SJCRH30 (cell line): ENCODE measurements at regions not wholly inside any gene's neighbourhood (a gene's known extent, or its start where the extent isn't known, plus 50 kb on each side); places are given as distances from the start of the nearest gene placed in this dataset.

Source experiments
- DNase-seq, 2 experiments: peaks; one replicate each; pipeline ENCODE4 v3.0.0-alpha.2; 2015 to 2020
- H3K27ac ChIP-seq: fragments of 250-450 bp; sonication (Bioruptor Pico); 2 replicates; pipeline ENCODE4 v1.5.1; 2020; ENCODE audit warnings: mild to moderate bottlenecking, moderate library complexity
- H3K27me3 ChIP-seq: fragments of 250-450 bp; sonication (Bioruptor Pico); 2 replicates; pipeline ENCODE4 v1.5.1; 2020; ENCODE audit warnings: mild to moderate bottlenecking, moderate library complexity
- H3K36me3 ChIP-seq: fragments of 250-450 bp; sonication (Bioruptor Pico); 2 replicates; pipeline ENCODE4 v1.5.1; 2020; ENCODE audit warnings: mild to moderate bottlenecking, moderate library complexity
- H3K4me1 ChIP-seq: fragments of 250-450 bp; sonication (Bioruptor Pico); 2 replicates; pipeline ENCODE4 v1.5.1; 2020; ENCODE audit warnings: mild to moderate bottlenecking, moderate library complexity
- H3K4me3 ChIP-seq: fragments of 250-450 bp; sonication (Bioruptor Pico); 2 replicates; pipeline ENCODE4 v1.5.1; 2020; ENCODE audit warnings: mild to moderate bottlenecking, moderate library complexity
- H3K9me3 ChIP-seq: fragments of 250-450 bp; sonication (Bioruptor Pico); replicated peaks from 2 replicates; pipeline ENCODE4 v1.5.1; 2020; ENCODE audit warnings: mild to moderate bottlenecking, moderate library complexity

DNA sequence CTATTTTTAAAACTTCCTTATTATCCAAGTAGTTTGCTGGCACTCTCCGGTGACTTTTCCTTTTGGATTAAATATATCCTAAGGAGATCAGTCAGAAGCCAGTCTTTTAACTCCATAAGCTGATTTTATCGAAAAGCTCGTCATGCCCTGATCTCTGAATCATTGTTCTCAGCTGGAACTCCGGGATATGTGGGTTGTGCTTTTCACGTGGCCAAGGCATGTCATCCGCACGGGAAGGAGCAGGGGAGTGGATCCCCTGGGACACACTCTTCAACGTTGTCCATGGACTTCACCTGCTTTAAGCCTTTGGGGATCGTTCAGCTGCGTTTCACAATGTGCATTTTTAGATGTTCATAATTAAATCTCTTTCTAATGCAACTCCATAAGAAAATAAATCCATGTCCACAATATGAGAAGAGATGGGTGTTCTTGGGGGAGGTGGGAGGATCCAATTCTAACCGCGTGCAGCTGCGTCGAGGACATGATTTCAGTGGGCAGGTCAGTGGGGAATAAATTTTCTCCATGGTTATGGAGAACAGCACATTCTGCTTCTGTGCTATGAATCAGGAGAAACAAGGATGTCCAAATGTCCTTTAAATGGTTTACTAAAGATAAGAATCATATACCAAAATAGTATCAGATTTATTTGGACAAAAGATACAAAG lies 229.5 kb upstream of the ADARB2 start:
- no peaks in the 10 kb centered on the region for H3K27me3 ChIP-seq
- DNase-seq: no peak
- no peak overlapping the region for H3K4me3 ChIP-seq
- H3K9me3 ChIP-seq: no peaks in the 10 kb centered on the region
- no peaks in the 10 kb centered on the region for H3K36me3 ChIP-seq
- H3K27ac ChIP-seq: no peak overlapping the region
- no peaks in the 10 kb centered on the region for H3K4me1 ChIP-seq

DNA sequence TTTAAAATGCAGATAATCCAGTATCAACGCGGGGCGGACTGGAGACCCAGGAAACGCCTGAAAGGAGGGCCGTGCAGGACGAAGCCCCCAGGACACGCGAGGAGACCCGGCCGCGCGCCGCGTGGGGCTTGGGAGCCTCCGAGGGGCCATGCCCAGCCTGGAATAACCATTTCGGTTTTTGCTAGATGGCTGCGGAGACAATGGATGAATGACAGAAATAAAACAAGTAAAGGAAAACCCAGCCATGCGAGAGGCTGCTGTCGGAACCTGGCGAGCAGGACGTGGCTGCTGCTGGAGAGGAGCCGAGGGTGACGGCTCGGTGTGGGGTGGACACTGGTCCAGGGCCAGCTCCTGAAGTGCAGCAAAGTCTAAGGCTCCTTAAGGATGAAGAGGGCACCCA lies 227.2 kb upstream of the ADARB2 start:
- Histone ChIP-seq H3K27me3 (no peaks in the 10 kb centered on the region), H3K27ac (no peak overlapping the region), H3K36me3 (no peaks in the 10 kb centered on the region), H3K4me1 (no peaks in the 10 kb centered on the region), H3K4me3 (no peak overlapping the region), H3K9me3 (no peaks in the 10 kb centered on the region)
- no peak for DNase-seq

- H3K9me3 ChIP-seq: no peaks in the 10 kb centered on the region
- H3K27me3 ChIP-seq: no peaks in the 10 kb centered on the region
- no peak for DNase-seq
- H3K4me3 ChIP-seq: no peak overlapping the region
- no peaks in the 10 kb centered on the region for H3K4me1 ChIP-seq
- H3K27ac ChIP-seq: no peak overlapping the region
- no peaks in the 10 kb centered on the region for H3K36me3 ChIP-seq
Measured at GRCh38 chr10:1963341-1963740, 226.0 kb upstream of the ADARB2 start.

DNA sequence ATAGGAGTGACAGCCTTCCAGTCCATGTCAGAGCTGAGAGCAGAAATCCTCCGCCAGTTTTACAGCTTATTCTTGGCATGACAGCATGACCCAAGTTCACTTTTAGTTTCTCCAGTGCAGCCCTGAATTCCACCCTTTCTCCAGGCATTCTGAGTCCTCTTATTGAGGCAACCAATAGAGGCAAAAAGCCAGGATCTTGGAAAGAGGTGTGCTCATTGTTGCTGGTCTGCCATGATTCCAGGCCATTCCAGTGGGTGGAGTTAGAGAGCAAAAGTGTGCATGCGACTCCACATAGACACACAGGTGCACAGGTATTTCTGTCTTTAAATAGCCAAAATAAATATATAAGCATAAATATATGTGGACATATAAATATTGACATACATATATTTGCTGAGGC lies 224.7 kb upstream of the ADARB2 start:
- Histone ChIP-seq H3K4me1 (no peaks in the 10 kb centered on the region), H3K27ac (no peak overlapping the region), H3K4me3 (no peak overlapping the region), H3K9me3 (no peaks in the 10 kb centered on the region), H3K36me3 (no peaks in the 10 kb centered on the region), H3K27me3 (no peaks in the 10 kb centered on the region)
- DNase-seq: no peak

- H3K9me3 ChIP-seq: no peaks in the 10 kb centered on the region
- H3K36me3 ChIP-seq: no peaks in the 10 kb centered on the region
- H3K4me3 ChIP-seq: no peak overlapping the region
- H3K4me1 ChIP-seq: no peaks in the 10 kb centered on the region
- no peak for DNase-seq
- no peaks in the 10 kb centered on the region for H3K27me3 ChIP-seq
- no peak overlapping the region for H3K27ac ChIP-seq
Measured at GRCh38 chr10:1960982-1961381, 223.7 kb upstream of the ADARB2 start.

- no peak overlapping the region for H3K27ac ChIP-seq
- H3K9me3 ChIP-seq: no peaks in the 10 kb centered on the region
- no peaks in the 10 kb centered on the region for H3K27me3 ChIP-seq
- H3K4me1 ChIP-seq: no peaks in the 10 kb centered on the region
- no peaks in the 10 kb centered on the region for H3K36me3 ChIP-seq
- H3K4me3 ChIP-seq: no peak overlapping the region
- DNase-seq: no peak
Measured at GRCh38 chr10:1957057-1957456, 219.7 kb upstream of the ADARB2 start.

DNA sequence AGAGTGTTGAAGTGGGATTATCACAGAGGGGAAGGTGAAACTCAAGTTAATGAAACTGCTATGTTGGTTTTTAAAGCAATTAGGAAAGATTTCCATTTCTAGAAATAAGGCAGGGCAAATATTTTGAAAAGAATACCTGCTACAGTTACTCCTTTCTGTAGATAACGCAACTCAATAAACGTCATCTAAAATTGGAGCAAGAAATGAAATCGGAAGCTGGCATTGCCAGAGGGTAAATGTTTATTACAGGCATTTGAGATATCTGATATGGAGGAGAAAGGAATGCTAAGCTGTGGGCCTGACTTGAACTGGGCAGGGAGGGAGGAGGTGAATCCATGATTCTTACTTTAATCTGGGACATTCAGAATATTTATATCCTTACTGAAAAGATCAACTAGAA lies 217.0 kb upstream of the ADARB2 start:
- Histone ChIP-seq H3K27me3 (no peaks in the 10 kb centered on the region), H3K27ac (no peak overlapping the region), H3K36me3 (no peaks in the 10 kb centered on the region), H3K4me3 (no peak overlapping the region), H3K9me3 (no peaks in the 10 kb centered on the region), H3K4me1 (no peaks in the 10 kb centered on the region)
- no peak for DNase-seq

DNA sequence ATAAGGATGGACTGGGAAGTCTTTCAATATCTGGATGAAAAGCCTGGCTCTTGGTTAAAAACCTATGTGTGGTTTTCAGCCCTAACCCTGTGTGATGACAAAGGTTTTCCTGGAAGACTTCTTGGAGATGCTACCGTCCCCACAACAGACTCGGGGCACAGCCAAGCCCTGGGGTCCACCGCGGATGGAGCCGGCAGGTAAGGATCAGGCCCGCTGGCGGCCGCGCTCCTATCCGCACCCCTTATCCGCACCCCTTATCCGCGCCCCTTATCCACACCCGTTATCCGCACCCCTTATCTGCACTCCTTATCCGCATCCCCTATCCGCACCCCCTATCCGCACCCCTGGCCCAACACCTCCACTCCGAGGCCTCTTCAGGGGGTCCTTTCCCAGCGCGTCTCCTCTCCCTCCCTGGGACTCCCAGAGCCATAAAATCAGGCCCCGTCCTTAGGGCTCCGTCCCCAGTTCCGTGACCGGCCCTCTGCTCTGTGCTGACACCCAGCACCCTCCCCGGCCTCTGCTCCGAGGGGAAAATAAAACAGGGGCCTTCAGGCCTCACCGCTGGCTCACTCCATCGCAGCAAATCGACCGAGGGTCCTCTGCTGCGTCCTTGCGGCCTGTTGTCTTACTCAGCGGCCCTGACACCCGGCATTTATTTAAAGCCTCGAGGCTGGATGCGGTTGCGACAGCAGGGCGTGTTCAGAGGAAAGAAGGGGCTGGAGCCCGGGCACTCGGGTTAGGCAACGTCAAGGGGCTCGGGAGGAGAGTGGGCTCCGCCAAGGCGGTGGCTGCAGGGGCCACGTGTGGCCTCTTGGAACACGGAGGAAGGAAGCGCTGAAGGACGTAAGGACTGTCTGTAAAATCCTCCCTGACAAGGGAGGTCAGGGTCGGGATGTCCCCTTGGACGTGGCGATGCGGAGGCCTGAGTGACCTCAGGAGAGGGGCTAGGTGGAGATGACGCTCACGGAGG lies 215.1 kb upstream of the ADARB2 start:
- no peaks in the 10 kb centered on the region for H3K9me3 ChIP-seq
- H3K4me1 ChIP-seq: no peaks in the 10 kb centered on the region
- no peak for DNase-seq
- H3K27ac ChIP-seq: no peak overlapping the region
- no peaks in the 10 kb centered on the region for H3K27me3 ChIP-seq
- H3K36me3 ChIP-seq: no peaks in the 10 kb centered on the region
- H3K4me3 ChIP-seq: no peak overlapping the region

DNA sequence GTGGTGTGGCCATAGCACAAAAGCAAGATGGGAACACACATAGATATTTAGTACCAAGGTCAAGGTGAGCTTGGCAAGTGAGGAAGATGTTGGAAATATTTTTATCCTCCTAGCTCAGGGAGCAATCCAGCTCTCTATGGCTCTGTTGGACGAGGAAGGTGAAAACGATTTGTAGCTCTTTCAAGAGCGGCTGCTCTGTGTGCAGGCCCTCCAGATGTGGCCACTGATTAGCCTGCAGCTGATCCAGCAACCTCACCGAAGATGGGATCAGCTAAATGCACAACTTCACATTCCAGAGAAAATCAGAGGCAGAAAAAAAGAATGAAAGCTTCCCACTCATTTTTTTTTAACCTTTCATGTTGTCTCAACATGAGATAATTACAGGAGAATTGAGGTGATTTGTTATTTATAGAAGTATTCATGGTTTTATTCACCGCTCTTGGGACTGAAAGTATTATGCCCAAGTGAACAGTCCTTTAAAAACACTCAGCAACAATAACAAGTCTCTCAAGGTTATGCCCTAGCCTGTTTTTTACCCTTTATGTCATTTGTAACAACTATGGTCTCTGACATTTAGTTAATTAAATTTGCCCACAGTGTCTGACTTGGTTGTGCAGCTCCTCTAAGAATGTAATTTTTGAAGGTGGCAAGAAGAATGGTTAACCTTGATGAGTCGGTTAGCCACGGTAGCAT lies 213.6 kb upstream of the ADARB2 start:
- Histone ChIP-seq H3K27ac (no peak overlapping the region), H3K27me3 (no peaks in the 10 kb centered on the region), H3K4me1 (no peaks in the 10 kb centered on the region), H3K4me3 (no peak overlapping the region), H3K36me3 (no peaks in the 10 kb centered on the region), H3K9me3 (no peaks in the 10 kb centered on the region)
- DNase-seq: no peak

GRCh38 chr10:1947464-1948003 lies 210.2 kb upstream of the ADARB2 start:
- H3K36me3 ChIP-seq: no peaks in the 10 kb centered on the region

DNA sequence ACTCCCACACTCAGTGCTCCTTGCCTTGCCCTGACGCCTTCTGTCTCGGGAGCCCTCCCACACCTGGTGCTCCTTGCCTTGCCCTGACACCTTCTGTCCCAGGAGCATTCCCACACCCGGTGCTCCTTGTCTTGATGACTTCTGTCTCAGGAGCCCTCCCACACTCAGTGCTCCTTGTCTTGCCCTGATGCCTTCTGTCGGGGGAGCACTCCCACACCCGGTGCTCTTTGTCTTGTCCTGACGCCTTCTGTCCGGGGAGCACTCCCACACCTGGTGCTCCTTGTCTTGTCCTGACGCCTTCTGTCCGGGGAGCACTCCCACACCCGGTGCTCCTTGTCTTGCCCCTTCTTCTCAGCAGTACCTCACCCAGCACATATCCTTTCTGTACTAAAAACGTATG lies 207.2 kb upstream of the ADARB2 start:
- Histone ChIP-seq H3K36me3 (no peaks in the 10 kb centered on the region), H3K27me3 (no peaks in the 10 kb centered on the region), H3K4me3 (no peak overlapping the region), H3K9me3 (no peaks in the 10 kb centered on the region), H3K4me1 (no peaks in the 10 kb centered on the region), H3K27ac (no peak overlapping the region)
- no peak for DNase-seq

More at GRCh38 chr10:1947464-1948003, 210.2 kb upstream of the ADARB2 start:
- no peak for DNase-seq
- no peaks in the 10 kb centered on the region for H3K4me1 ChIP-seq
- H3K4me3 ChIP-seq: no peak overlapping the region
- H3K27ac ChIP-seq: no peak overlapping the region
- H3K27me3 ChIP-seq: no peaks in the 10 kb centered on the region
- H3K9me3 ChIP-seq: no peaks in the 10 kb centered on the region

GRCh38 chr10:1942478-1942877 lies 205.2 kb upstream of the ADARB2 start:
- no peak for DNase-seq
- no peaks in the 10 kb centered on the region for H3K9me3 ChIP-seq
- H3K36me3 ChIP-seq: no peaks in the 10 kb centered on the region
- no peaks in the 10 kb centered on the region for H3K4me1 ChIP-seq
- H3K4me3 ChIP-seq: no peak overlapping the region
- no peak overlapping the region for H3K27ac ChIP-seq
- no peaks in the 10 kb centered on the region for H3K27me3 ChIP-seq

- no peak overlapping the region for H3K27ac ChIP-seq
- no peaks in the 10 kb centered on the region for H3K4me1 ChIP-seq
- no peaks in the 10 kb centered on the region for H3K9me3 ChIP-seq
- no peak overlapping the region for H3K4me3 ChIP-seq
- no peaks in the 10 kb centered on the region for H3K27me3 ChIP-seq
- no peaks in the 10 kb centered on the region for H3K36me3 ChIP-seq
- no peak for DNase-seq
Measured at GRCh38 chr10:1939016-1939415, 201.7 kb upstream of the ADARB2 start.

GRCh38 chr10:1938317-1938716 lies 201.0 kb upstream of the ADARB2 start:
- Histone ChIP-seq H3K4me3 (no peak overlapping the region), H3K9me3 (no peaks in the 10 kb centered on the region), H3K36me3 (no peaks in the 10 kb centered on the region), H3K27me3 (no peaks in the 10 kb centered on the region), H3K27ac (no peak overlapping the region), H3K4me1 (no peaks in the 10 kb centered on the region)
- DNase-seq: no peak

DNA sequence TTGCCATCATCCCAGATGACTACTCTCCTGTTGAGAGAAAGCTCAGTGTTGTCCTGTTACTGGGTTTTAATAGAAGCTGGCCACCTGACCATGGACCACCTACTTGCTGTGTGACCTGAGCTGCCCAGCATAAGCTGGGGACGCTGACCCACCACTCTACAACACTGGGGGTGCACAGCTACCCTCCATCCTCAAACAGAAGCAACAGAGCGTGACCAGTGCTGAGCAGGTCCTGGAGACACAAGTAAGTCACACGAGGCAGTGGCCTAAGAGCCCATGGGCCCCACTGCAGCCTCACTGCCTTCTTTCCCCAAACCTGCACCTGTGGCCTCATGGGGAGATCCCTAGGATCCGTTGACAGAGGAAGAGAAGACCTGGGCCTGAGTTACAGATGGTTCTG lies 198.6 kb upstream of the ADARB2 start:
- DNase-seq: no peak
- H3K36me3 ChIP-seq: no peaks in the 10 kb centered on the region
- no peaks in the 10 kb centered on the region for H3K4me1 ChIP-seq
- no peak overlapping the region for H3K27ac ChIP-seq
- H3K4me3 ChIP-seq: no peak overlapping the region
- H3K9me3 ChIP-seq: no peaks in the 10 kb centered on the region
- H3K27me3 ChIP-seq: no peaks in the 10 kb centered on the region
